Hepatic stellate cell (primary cell): ENCODE measurements at regions not wholly inside any gene's neighbourhood (a gene's known extent, or its start where the extent isn't known, plus 50 kb on each side); places are given as distances from the start of the nearest gene placed in this dataset.

Experiments
- DNase-seq: peaks from one replicate; pipeline ENCODE4 v3.0.0; 2011; ENCODE audit warnings: low spot score

DNA sequence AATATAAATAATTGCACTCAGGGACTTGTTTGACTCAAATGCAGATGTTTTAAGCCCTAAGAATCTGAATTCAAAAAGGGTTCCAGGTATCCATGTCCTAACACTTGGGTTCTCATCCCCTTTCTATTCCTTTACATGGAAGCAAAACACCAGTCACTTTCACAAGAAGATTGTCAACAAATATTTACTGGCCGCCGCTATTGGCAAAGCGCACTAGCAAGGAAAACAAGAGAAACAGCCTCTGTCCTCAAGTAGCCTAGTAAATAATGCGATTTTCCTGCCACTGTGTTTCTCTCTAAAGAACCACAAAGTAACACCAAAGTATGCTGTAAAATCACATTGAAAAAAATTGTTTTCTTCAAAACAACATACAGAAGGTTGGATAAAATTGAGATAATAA, 66.7 kb upstream of the EZH2 start:
- no peak for DNase-seq

DNA sequence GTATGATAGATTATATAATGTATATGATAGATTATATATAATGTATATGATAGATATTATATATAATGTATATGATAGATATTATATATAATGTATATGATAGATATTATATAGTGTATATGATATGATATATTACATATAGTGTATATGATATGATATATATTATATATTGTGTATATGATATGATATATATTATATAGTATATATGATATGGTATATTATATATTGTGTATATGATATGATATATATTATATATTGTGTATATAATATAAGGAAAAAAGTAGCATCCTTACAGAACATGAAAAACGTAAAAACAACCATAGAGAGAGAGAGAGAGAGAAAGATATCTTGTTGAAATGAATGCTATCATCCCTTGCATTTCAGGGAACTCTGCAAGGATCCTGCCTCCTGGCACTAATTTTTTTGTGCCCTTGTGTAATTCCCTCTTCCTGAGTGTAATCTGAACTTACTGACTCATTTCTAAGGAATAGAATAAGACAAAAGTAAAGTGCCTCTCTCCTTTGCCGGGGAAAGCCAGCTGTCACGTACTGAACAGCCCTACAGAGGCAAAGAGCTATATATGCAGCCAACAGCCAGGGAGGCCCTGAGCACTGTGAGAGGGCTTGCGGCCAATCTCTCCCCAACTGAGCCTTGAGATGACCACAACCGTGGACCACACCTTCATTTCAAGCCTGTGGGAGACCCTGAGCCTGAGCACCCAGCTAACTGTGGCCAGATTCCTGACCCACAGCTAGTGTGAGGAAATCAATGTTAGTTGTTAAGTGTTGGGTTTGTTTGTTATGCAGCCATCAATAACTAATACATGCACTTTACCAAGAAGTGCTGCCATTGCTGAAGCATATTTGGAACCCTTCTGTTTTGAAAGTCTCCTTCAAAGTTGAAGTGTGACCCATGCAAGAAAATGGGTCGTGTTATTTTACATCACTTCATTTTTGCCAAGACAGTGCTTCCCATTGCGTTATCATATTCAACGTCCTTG, 61.1 kb upstream of the EZH2 start:
- no peak for DNase-seq

DNA sequence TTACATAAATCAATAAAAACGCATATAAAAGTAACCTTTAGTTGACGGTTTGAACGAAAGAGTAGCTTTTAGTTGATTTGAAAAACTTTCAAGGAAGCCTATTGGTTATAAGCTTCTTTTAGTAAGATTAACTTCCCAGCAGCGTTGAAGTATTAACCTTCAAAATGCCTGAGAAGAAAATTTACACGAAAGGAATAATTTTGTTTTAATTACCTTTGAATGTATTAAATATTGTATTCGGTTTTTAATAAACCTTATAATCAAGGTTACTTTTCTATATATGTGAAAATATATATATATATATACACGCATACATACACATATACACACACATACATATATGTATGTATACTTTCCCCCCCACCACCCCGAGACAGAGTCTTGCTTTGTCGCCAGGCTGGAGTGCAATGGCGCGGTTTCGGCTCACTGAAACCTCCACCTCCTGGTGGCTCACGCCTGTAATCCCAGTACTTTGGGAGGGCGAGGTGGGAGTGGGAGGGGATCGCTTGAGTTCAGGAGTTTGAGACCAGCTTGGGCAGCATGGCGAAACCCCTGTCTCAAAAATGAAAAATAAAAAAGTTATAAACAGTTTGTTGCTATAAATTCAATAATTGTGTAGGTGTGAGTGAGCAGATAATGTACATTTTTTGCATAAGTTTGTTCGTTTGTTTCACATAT, 57.6 kb upstream of the EZH2 start:
- peak; percentile 53 for DNase-seq

DNA sequence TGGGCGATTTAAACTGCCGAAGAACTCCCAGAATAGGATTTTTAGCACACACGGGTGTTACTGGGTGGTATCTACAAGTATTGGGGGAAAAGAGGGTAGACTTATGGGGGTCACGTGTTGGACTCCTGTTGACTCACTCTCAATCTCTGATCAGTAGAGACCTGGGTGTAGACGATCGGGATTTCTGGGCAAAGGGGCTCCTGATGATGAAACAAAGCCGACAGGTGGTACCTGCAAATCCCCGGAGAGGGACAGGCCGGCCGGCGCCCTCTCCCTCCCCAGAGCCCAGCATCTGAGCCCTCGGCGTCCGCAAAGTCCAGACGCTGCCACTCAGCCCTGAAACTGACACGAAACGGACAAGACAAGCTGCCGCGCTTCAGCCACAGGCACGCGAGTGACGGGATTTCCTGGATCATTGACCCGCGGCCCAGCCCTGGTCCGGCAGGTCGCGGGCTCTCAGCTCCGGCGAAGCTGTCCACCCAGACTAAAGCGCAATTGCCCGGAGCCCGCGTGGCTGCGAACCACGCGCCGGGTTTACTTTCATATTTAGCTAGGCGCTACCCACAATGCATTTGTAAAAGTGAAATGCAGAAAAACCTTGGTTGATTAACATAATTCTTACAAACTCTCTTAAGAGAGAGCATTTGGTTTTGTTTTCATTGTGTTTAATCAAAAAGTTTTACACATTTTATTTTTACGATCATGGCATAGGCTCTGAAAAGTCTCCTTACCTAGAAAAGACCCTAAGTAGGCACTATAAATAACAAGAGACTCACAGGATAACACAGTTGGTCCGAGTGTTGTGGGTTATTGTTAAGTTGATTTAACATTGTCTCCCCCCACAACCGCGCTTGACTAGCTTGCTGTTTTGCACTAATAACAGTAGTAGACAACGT, 56.9 kb upstream of the EZH2 start:
- DNase-seq: peak; percentile 85

DNA sequence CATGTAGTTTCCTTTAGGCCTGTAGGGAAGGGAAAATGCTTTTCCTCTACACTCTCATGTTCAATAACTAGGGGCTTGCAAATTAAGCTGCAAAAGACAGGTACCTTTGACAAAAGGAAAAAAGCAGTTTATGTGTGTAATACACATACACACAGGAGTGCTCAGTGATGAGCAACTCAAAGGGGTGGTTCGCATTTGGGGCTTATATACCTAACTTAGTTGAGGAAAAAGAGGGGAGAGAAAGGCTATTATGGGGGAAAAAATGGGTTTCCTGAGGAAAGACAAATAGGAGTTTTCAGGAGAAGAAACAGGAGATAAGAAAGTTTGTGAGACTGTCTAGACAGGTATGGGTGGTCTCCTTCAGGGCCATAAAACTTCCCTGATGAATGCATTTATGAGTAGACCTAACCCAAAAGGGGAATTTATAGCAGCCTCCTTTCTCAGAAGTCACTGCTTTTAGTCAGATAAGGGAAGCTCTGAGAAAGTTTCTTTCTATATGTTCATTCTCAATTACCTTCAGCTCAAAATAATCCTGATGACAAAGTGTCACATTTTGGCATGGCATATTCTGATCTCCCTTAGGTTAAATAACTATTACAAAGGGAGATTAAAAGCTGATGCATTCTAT, 55.2 kb upstream of the EZH2 start:
- no peak for DNase-seq

DNA sequence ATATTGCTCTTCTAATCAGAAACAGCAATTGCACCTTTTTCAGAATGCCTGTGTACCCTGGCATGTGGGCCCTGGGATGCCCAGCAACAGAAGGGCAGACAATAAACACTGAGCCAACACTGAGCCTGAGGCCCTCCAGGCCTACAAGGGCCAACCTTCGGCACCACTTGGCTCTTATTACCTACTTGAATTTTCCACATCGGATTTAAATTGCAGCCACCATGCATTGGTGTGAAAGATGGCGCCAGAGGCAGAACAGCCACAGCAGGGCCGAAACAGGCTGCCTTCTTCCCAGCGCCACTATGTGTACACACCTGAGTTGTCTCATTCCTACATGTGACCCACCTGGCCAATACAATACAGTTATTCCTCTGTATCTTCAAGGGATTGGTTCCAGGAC, 51.4 kb upstream of the EZH2 start:
- no peak for DNase-seq
